IMR-90 (cell line): ENCODE measurements at regions not wholly inside any gene's neighbourhood (a gene's known extent, or its start where the extent isn't known, plus 50 kb on each side); places are given as distances from the start of the nearest gene placed in this dataset.

Experiments
- ATAC-seq: fragments of 200-7000 bp; cut with Tn5 transposase; 2 replicates; pipeline ENCODE4 v1.9.1; 2020; ENCODE audit warnings: low read depth, mild to moderate bottlenecking, moderate library complexity
- BruUV-seq: library from RNA; stranded (reverse); fragments of 400-500 nt; replicated peaks from 2 replicates; lab custom pipeline; 2021; lab: Mats Ljungman, UMichigan
- CTCF ChIA-PET: fragments of 300-600 bp; formaldehyde crosslinking; extraction: SDS; loops from one replicate; lab custom pipeline; 2021; ENCODE audit warnings: antibody characterized with exemption; lab: Yijun Ruan, JAX
- POLR2A ChIA-PET: fragments of 300-600 bp; sonication (Branson Sonifier 250); formaldehyde crosslinking; loops from one replicate; lab custom pipeline; 2022; ENCODE audit warnings: antibody characterized with exemption; ENCODE audit not compliant: unreplicated experiment; lab: Charles Lee
- DNase-seq: peaks from one replicate; pipeline ENCODE4 v3.0.0; 2013
- H2AFZ ChIP-seq: replicated peaks from 2 replicates; pipeline ENCODE3; 2013; ENCODE audit warnings: low read length, mild to moderate bottlenecking; ENCODE audit not compliant: poor library complexity
- H2AK5ac ChIP-seq: 2 replicates; pipeline ENCODE4 v1.6.1; 2013; ENCODE audit warnings: low read depth, low read length, inconsistent platforms
- H2AK9ac ChIP-seq: replicated peaks from 2 replicates; pipeline ENCODE3; 2013; ENCODE audit warnings: mild to moderate bottlenecking, low read depth, low read length, moderate library complexity; ENCODE audit not compliant: poor library complexity
- H2BK120ac ChIP-seq: 2 replicates; pipeline ENCODE4 v1.6.1; 2013; ENCODE audit warnings: low read depth, low read length, inconsistent platforms
- H2BK15ac ChIP-seq: 3 replicates; pipeline ENCODE4 v1.6.1; 2013; ENCODE audit warnings: low read depth, low read length, inconsistent platforms
- H2BK20ac ChIP-seq: 2 replicates; pipeline ENCODE4 v1.6.1; 2013; ENCODE audit warnings: low read depth, mild to moderate bottlenecking, inconsistent platforms, low read length, moderate library complexity
- H2BK5ac ChIP-seq: 2 replicates; pipeline ENCODE4 v1.6.1; 2013; ENCODE audit warnings: mild to moderate bottlenecking, low read depth, low read length, inconsistent platforms; ENCODE audit not compliant: poor library complexity, severe bottlenecking
- H3K14ac ChIP-seq: replicated peaks from 2 replicates; pipeline ENCODE4 v1.6.1; 2013; ENCODE audit warnings: low read depth, low read length, inconsistent platforms
- H3K18ac ChIP-seq: 2 replicates; pipeline ENCODE4 v1.6.1; 2013; ENCODE audit warnings: low read depth, low read length, control low read depth
- H3K23ac ChIP-seq: 2 replicates; pipeline ENCODE4 v1.6.1; 2013; ENCODE audit warnings: low read depth, low read length, inconsistent platforms
- H3K27ac ChIP-seq: 2 replicates; pipeline ENCODE4 v1.5.1; 2013; ENCODE audit warnings: mild to moderate bottlenecking, control low read depth, low read length; ENCODE audit not compliant: insufficient read depth
- H3K27me3 ChIP-seq: 2 replicates; pipeline ENCODE4 v1.6.1; 2013; ENCODE audit warnings: low read length; ENCODE audit not compliant: control insufficient read depth, insufficient read depth
- H3K36me3 ChIP-seq: 2 replicates; pipeline ENCODE4 v1.6.1; 2013; ENCODE audit warnings: low read length, mixed read lengths; ENCODE audit not compliant: control insufficient read depth, insufficient read depth
- H3K4ac ChIP-seq: 2 replicates; pipeline ENCODE4 v1.6.1; 2013; ENCODE audit warnings: low read depth, low read length, inconsistent platforms
- H3K4me1 ChIP-seq: 2 replicates; pipeline ENCODE4 v1.6.1; 2013; ENCODE audit warnings: low read length, mixed read lengths; ENCODE audit not compliant: control insufficient read depth, insufficient read depth
- H3K4me2 ChIP-seq: 2 replicates; pipeline ENCODE4 v1.6.1; 2013; ENCODE audit warnings: low read depth, mild to moderate bottlenecking, control low read depth, low read length, moderate library complexity
- H3K4me3 ChIP-seq: 2 replicates; pipeline ENCODE4 v1.5.1; 2013; ENCODE audit warnings: low read depth, mild to moderate bottlenecking, control low read depth, low read length, moderate library complexity; ENCODE audit not compliant: insufficient read depth
- H3K56ac ChIP-seq: 2 replicates; pipeline ENCODE4 v1.6.1; 2013; ENCODE audit warnings: low read length, inconsistent platforms; ENCODE audit not compliant: insufficient read depth; ENCODE audit errors: extremely low read depth
- H3K79me1 ChIP-seq, 2 experiments: 2 replicates each; pipeline ENCODE4 v1.6.1; 2013; ENCODE audit warnings: low read length in 2 of 2, inconsistent platforms in 1 of 2, low read depth in 1 of 2
- H3K9ac ChIP-seq: 2 replicates; pipeline ENCODE4 v1.6.1; 2013; ENCODE audit warnings: low read depth, low read length, control low read depth
- H3K9me1 ChIP-seq: 2 replicates; pipeline ENCODE4 v1.6.1; 2013; ENCODE audit warnings: low read length, inconsistent platforms; ENCODE audit not compliant: insufficient read depth
- H3K9me3 ChIP-seq: 2 replicates; pipeline ENCODE4 v1.6.1; 2013; ENCODE audit warnings: low read length; ENCODE audit not compliant: control insufficient read depth, insufficient read depth
- H4K20me1 ChIP-seq: 2 replicates; pipeline ENCODE4 v1.6.1; 2013; ENCODE audit warnings: low read length, inconsistent platforms; ENCODE audit not compliant: insufficient read depth
- H4K5ac ChIP-seq: 2 replicates; pipeline ENCODE4 v1.6.1; 2013; ENCODE audit warnings: mild to moderate bottlenecking, low read depth, low read length, control low read depth
- H4K8ac ChIP-seq, 2 experiments: 2 replicates each; pipeline ENCODE4 v1.6.1; 2013; ENCODE audit warnings: low read depth in 2 of 2, low read length in 2 of 2, control low read depth in 1 of 2, inconsistent platforms in 1 of 2
- H4K91ac ChIP-seq: 2 replicates; pipeline ENCODE4 v1.6.1; 2013; ENCODE audit warnings: low read depth, low read length, inconsistent platforms; ENCODE audit not compliant: insufficient read depth
- BHLHE40 ChIP-seq: fragments of 150-350 bp; IDR thresholded peaks from 2 replicates; pipeline ENCODE4 v1.6.1; 2016; ENCODE audit warnings: mild to moderate bottlenecking, low read depth, low read length
- CEBPB ChIP-seq: IDR thresholded peaks from 2 replicates; pipeline ENCODE4 v1.6.1; 2012; ENCODE audit warnings: low read depth, low read length, improper control_type of control experiment
- CHD1 ChIP-seq: IDR thresholded peaks from 2 replicates; pipeline ENCODE4 v1.6.1; 2012; ENCODE audit warnings: low read depth, low read length, improper control_type of control experiment
- FOS ChIP-seq: fragments of 150-350 bp; IDR thresholded peaks from 2 replicates; pipeline ENCODE4 v1.6.1; 2016; ENCODE audit warnings: low read depth, low read length
- MAFK ChIP-seq: IDR thresholded peaks from 2 replicates; pipeline ENCODE4 v1.6.1; 2012; ENCODE audit warnings: low read depth, low read length, improper control_type of control experiment
- MAZ ChIP-seq: IDR thresholded peaks from 2 replicates; pipeline ENCODE4 v1.6.1; 2012; ENCODE audit warnings: low read depth, mild to moderate bottlenecking, low read length, improper control_type of control experiment, moderate library complexity, borderline replicate concordance
- MXI1 ChIP-seq: IDR thresholded peaks from 2 replicates; pipeline ENCODE4 v1.6.1; 2012; ENCODE audit warnings: low read depth, mild to moderate bottlenecking, low read length, moderate library complexity, borderline replicate concordance
- NFE2L2 ChIP-seq: fragments of 150-350 bp; IDR thresholded peaks from 2 replicates; pipeline ENCODE4 v1.6.1; 2016; ENCODE audit warnings: low read depth, mild to moderate bottlenecking, low read length
- POLR2A ChIP-seq: IDR thresholded peaks from 2 replicates; pipeline ENCODE4 v1.6.1; 2012; ENCODE audit warnings: mild to moderate bottlenecking, low read depth, low read length
- RAD21 ChIP-seq: IDR thresholded peaks from 2 replicates; pipeline ENCODE4 v1.6.1; 2012; ENCODE audit warnings: low read length, improper control_type of control experiment
- RCOR1 ChIP-seq: IDR thresholded peaks from 2 replicates; pipeline ENCODE4 v1.6.1; 2012; ENCODE audit warnings: mild to moderate bottlenecking, low read length, improper control_type of control experiment; ENCODE audit not compliant: insufficient replicate concordance
- RFX5 ChIP-seq: IDR thresholded peaks from 2 replicates; pipeline ENCODE4 v1.8.0; 2012; ENCODE audit warnings: low read depth, mild to moderate bottlenecking, low read length, moderate library complexity
- SMC3 ChIP-seq: fragments of 150-350 bp; IDR thresholded peaks from 2 replicates; pipeline ENCODE4 v1.6.1; 2016; ENCODE audit warnings: low read depth, mild to moderate bottlenecking, antibody characterized with exemption, low read length, moderate library complexity
- WGBS, 2 experiments: methylation state at CpG; one replicate each; pipeline versions ENCODE4 v1.1.5 to v1.1.7; 2013; ENCODE audit warnings: missing lambda C conversion rate in 2 of 2; ENCODE audit not compliant: insufficient read length in 1 of 2; ENCODE audit errors: extremely low coverage in 2 of 2; 5-methylcytosine and 5-hydroxymethylcytosine counted together
- dilution Hi-C: fragments of 300-500 bp; cut with HindIII; formaldehyde crosslinking; loops from one replicate; pipeline ENCODE4 v1.14.3; 2018; ENCODE audit warnings: low sequenced_read_pairs; ENCODE audit not compliant: unreplicated experiment
- in situ Hi-C: fragments of 300-500 bp; cut with MboI; formaldehyde crosslinking; loops from 3 replicates; pipeline ENCODE4 v1.14.3; 2019; ENCODE audit warnings: low sequenced_read_pairs, inconsistent platforms, mixed read lengths
- intact Hi-C: fragments of 100-400 bp; cut with micrococcal nuclease; formaldehyde crosslinking; loops from 2 replicates; pipeline ENCODE4 v1.10.0; 2022
- TF ChIP-seq, protein P1 (sequence below): fragments of 150-350 bp; IDR thresholded peaks from 2 replicates; pipeline ENCODE4 v1.6.1; 2017; ENCODE audit warnings: mild to moderate bottlenecking, antibody characterized with exemption, low read length, low read depth
- TF ChIP-seq, protein P2 (sequence below): conservative IDR thresholded peaks from 2 replicates; pipeline ENCODE4 v1.5.1; 2012; ENCODE audit warnings: mild to moderate bottlenecking, low read depth, low read length, improper control_type of control experiment
- TF ChIP-seq, protein P3 (sequence below): fragments of 150-350 bp; IDR thresholded peaks from 2 replicates; pipeline ENCODE4 v1.6.1; 2016; ENCODE audit warnings: low read depth, mild to moderate bottlenecking, low read length, moderate library complexity, borderline replicate concordance

DNA sequence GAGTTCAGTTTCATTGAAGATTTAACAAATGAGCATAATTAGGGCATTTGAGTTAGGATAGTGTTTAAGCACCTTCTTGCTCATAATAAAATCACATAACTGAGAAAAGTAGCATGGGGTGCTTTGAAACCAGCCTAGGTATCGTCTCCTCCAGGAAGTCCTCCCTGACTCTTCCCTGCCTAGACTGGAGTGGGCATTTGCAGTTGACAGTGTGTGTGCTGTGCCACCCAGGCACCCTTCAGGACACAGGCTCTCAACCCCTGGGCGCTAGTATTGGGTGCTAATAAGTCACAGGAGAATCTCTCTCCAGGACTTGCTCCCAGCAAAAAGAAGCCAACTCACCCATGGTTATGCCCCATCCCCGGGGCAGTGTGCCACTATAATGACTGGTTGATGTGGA is 584.1 kb downstream of the INSC start:
- H2AK9ac ChIP-seq, result no peak overlapping the region
- H3K4me1 ChIP-seq, result no peaks in the 10 kb centered on the region
- no peak overlapping the region for H3K18ac ChIP-seq
- H3K27ac ChIP-seq, result no peak overlapping the region
- H3K9me1 ChIP-seq, result no peaks in the 10 kb centered on the region
- no TSS peak for BruUV-seq
- no peak overlapping the region for H2AK5ac ChIP-seq
- H3K4ac ChIP-seq, result no peak overlapping the region
- no peak overlapping the region for H3K23ac ChIP-seq
- TF ChIP-seq RAD21 (no peak), CHD1 (no peak), MAZ (no peak), NFE2L2 (no peak), FOS (no peak), MXI1 (no peak), BHLHE40 (no peak), MAFK (no peak), RFX5 (no peak), CEBPB (no peak), POLR2A (no peak), RCOR1 (no peak), SMC3 (no peak)
- TF ChIP-seq, protein P1, sequence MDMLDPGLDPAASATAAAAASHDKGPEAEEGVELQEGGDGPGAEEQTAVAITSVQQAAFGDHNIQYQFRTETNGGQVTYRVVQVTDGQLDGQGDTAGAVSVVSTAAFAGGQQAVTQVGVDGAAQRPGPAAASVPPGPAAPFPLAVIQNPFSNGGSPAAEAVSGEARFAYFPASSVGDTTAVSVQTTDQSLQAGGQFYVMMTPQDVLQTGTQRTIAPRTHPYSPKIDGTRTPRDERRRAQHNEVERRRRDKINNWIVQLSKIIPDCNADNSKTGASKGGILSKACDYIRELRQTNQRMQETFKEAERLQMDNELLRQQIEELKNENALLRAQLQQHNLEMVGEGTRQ, result no peak
- TF ChIP-seq, protein P2, sequence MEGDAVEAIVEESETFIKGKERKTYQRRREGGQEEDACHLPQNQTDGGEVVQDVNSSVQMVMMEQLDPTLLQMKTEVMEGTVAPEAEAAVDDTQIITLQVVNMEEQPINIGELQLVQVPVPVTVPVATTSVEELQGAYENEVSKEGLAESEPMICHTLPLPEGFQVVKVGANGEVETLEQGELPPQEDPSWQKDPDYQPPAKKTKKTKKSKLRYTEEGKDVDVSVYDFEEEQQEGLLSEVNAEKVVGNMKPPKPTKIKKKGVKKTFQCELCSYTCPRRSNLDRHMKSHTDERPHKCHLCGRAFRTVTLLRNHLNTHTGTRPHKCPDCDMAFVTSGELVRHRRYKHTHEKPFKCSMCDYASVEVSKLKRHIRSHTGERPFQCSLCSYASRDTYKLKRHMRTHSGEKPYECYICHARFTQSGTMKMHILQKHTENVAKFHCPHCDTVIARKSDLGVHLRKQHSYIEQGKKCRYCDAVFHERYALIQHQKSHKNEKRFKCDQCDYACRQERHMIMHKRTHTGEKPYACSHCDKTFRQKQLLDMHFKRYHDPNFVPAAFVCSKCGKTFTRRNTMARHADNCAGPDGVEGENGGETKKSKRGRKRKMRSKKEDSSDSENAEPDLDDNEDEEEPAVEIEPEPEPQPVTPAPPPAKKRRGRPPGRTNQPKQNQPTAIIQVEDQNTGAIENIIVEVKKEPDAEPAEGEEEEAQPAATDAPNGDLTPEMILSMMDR, result no peak
- TF ChIP-seq, protein P3, sequence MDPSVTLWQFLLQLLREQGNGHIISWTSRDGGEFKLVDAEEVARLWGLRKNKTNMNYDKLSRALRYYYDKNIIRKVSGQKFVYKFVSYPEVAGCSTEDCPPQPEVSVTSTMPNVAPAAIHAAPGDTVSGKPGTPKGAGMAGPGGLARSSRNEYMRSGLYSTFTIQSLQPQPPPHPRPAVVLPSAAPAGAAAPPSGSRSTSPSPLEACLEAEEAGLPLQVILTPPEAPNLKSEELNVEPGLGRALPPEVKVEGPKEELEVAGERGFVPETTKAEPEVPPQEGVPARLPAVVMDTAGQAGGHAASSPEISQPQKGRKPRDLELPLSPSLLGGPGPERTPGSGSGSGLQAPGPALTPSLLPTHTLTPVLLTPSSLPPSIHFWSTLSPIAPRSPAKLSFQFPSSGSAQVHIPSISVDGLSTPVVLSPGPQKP, result no peak
- H3K36me3 ChIP-seq, result no peaks in the 10 kb centered on the region
- no peak overlapping the region for H2BK120ac ChIP-seq
- H3K4me2 ChIP-seq, result no peak overlapping the region
- H2BK5ac ChIP-seq, result no peak overlapping the region
- H3K14ac ChIP-seq, result no peak overlapping the region
- no peak overlapping the region for H4K91ac ChIP-seq
- in situ Hi-C loops (no loop called here), dilution Hi-C loops (no loop called here), intact Hi-C loops (no loop called here)
- no peaks in the 10 kb centered on the region for H4K20me1 ChIP-seq
- H4K5ac ChIP-seq, result no peak overlapping the region
- no peaks in the 10 kb centered on the region for H3K79me1 ChIP-seq
- no peaks in the 10 kb centered on the region for H3K9me3 ChIP-seq
- H2BK15ac ChIP-seq, result no peak overlapping the region
- H4K8ac ChIP-seq, result no peak overlapping the region
- no peaks in the 10 kb centered on the region for H3K27me3 ChIP-seq
- H3K9ac ChIP-seq, result no peak overlapping the region
- no peak overlapping the region for H2BK20ac ChIP-seq
- POLR2A ChIA-PET, result no interaction called here
- no peak overlapping the region for H3K4me3 ChIP-seq
- no peak overlapping the region for H3K56ac ChIP-seq
- CTCF ChIA-PET, result no interaction called here
- no peak overlapping the region for H2AFZ ChIP-seq
- no peak for DNase-seq
- no CpG with 5 or more reads among the region's 3 CpGs for WGBS, 2 experiments
- no peak for ATAC-seq
